ENCODE measurements at regions not wholly inside any gene's neighbourhood (a gene's known extent, or its start where the extent isn't known, plus 50 kb on each side); places are given as distances from the start of the nearest gene placed in this dataset.

DNA sequence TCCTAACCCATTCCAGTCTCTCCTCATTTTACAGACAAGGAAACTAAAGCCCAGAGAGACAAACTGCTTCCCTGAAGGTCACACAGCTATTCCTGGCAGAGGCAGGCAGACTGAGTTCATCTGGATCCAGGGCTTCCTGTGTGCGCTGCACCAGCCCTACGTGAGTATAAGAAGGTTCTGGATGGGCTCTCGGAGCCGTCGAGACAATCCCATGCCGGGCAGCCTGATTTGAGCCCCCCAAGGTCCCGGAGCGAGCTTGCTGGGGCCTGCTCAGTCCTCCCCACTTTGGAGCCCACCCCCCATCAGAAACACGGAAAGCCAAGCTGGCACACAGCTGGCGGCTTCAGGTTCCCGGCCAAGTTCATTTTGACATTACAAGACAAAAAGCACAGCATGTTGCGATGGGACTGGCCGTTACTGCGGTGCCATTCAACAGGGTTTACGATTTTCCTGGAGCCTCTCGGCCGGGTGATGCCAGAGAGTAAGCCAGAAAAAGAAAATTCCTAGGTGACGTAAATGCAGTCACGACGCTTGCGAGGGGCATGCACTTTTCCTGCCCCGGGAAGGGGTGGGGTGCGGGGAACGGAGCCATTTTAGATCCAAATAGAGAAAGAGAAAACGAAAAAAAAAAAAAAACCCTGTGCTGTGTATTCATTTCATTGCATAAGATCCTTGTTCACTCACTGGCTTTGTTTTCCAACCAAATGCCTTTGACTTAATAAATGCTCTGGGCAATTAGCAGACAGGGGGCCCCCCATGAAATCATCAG is 167.1 kb upstream of the FOXF1 start:
- TF ChIP-seq, protein P1, sequence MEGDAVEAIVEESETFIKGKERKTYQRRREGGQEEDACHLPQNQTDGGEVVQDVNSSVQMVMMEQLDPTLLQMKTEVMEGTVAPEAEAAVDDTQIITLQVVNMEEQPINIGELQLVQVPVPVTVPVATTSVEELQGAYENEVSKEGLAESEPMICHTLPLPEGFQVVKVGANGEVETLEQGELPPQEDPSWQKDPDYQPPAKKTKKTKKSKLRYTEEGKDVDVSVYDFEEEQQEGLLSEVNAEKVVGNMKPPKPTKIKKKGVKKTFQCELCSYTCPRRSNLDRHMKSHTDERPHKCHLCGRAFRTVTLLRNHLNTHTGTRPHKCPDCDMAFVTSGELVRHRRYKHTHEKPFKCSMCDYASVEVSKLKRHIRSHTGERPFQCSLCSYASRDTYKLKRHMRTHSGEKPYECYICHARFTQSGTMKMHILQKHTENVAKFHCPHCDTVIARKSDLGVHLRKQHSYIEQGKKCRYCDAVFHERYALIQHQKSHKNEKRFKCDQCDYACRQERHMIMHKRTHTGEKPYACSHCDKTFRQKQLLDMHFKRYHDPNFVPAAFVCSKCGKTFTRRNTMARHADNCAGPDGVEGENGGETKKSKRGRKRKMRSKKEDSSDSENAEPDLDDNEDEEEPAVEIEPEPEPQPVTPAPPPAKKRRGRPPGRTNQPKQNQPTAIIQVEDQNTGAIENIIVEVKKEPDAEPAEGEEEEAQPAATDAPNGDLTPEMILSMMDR (IDR thresholded peaks at IDR 0.05), result no peak
- TF ChIP-seq POLR2A (IDR thresholded peaks at IDR 0.05), result no peak

All from lower leg skin (tissue), 3 donors.